BJ (cell line): ENCODE measurements at regions not wholly inside any gene's neighbourhood (a gene's known extent, or its start where the extent isn't known, plus 50 kb on each side); places are given as distances from the start of the nearest gene placed in this dataset.
A peak's percentile ranks its signal among the peaks of the same experiment; 100 is the strongest.

Experiments used
- CTCF ChIA-PET: fragments of 350-600 bp; formaldehyde crosslinking; extraction: SDS; loops from one replicate; lab custom pipeline; 2021; ENCODE audit warnings: antibody characterized with exemption, inconsistent platforms; lab: Yijun Ruan, JAX
- POLR2A ChIA-PET: fragments of 300-600 bp; sonication (Branson Sonifier 250); formaldehyde crosslinking; extraction: SDS; loops from one replicate; lab custom pipeline; 2021; ENCODE audit warnings: antibody characterized with exemption; lab: Charles Lee
- DNase-seq: peaks from one replicate; pipeline ENCODE4 v3.0.0-alpha.2; 2011; ENCODE audit warnings: low read depth
- H3K27me3 ChIP-seq: 2 replicates; pipeline ENCODE4 v1.6.0; 2011; ENCODE audit warnings: low read length; ENCODE audit not compliant: control insufficient read depth, insufficient read depth
- H3K36me3 ChIP-seq: 2 replicates; pipeline ENCODE4 v1.5.1; 2011; ENCODE audit warnings: low read length; ENCODE audit not compliant: control insufficient read depth, insufficient read depth
- H3K4me3 ChIP-seq: 2 replicates; pipeline ENCODE4 v1.5.1; 2011; ENCODE audit warnings: low read depth, mild to moderate bottlenecking, control low read depth, low read length
- TF ChIP-seq, protein P1 (sequence below): IDR thresholded peaks from 2 replicates; pipeline ENCODE4 v1.5.1; 2011; ENCODE audit warnings: low read depth, mild to moderate bottlenecking, control low read depth, inconsistent platforms, low read length, moderate library complexity; ENCODE audit not compliant: insufficient read depth

DNA sequence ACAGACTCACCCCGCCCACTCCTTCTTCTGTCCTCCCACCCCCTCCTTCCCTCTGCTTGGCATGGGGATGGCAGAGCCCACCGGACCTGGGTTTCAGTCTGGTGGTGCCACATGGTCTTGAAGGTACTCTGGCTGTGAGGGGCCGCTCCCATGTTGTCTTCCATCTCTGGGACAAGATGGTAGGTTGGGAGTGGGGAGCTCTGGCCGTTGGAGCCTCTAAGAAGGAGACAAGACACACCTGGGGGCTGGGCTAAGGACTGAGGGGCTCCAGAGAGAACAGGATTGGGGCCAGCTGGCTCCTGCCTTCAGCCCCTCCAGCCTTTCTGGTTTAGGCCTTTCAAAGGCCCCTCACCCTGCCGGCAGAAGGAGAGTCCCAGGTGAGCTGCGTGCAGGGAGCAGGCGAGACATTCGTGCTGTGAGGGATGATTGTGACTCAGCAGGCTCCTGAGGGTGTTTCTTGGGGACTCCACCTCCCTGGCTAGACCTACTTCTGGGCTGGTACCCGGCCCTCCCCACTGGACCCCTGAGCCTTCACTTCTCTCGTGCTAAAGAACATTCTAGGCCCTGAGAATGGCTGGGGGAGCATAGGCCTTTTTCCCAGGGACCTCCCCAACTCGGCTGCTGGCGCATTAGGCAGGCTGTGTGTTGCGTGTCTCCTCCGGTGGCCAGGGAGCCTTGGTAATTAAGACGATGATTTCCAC is 128.2 kb upstream of the HAAO start:
- H3K4me3 ChIP-seq = no peak overlapping the region
- TF ChIP-seq, protein P1, sequence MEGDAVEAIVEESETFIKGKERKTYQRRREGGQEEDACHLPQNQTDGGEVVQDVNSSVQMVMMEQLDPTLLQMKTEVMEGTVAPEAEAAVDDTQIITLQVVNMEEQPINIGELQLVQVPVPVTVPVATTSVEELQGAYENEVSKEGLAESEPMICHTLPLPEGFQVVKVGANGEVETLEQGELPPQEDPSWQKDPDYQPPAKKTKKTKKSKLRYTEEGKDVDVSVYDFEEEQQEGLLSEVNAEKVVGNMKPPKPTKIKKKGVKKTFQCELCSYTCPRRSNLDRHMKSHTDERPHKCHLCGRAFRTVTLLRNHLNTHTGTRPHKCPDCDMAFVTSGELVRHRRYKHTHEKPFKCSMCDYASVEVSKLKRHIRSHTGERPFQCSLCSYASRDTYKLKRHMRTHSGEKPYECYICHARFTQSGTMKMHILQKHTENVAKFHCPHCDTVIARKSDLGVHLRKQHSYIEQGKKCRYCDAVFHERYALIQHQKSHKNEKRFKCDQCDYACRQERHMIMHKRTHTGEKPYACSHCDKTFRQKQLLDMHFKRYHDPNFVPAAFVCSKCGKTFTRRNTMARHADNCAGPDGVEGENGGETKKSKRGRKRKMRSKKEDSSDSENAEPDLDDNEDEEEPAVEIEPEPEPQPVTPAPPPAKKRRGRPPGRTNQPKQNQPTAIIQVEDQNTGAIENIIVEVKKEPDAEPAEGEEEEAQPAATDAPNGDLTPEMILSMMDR = no peak
- ChIA-PET POLR2A (no interaction called here), CTCF (interaction anchor here (0.5 to 11.8 kb wide), 4 partner anchors 15 to 446 kb away, joined by 3 to 61 read pairs (median 4); no protein-coding TSS in a partner anchor)
- H3K27me3 ChIP-seq = no peaks in the 10 kb centered on the region
- no peak for DNase-seq
- H3K36me3 ChIP-seq = no peaks in the 10 kb centered on the region

DNA sequence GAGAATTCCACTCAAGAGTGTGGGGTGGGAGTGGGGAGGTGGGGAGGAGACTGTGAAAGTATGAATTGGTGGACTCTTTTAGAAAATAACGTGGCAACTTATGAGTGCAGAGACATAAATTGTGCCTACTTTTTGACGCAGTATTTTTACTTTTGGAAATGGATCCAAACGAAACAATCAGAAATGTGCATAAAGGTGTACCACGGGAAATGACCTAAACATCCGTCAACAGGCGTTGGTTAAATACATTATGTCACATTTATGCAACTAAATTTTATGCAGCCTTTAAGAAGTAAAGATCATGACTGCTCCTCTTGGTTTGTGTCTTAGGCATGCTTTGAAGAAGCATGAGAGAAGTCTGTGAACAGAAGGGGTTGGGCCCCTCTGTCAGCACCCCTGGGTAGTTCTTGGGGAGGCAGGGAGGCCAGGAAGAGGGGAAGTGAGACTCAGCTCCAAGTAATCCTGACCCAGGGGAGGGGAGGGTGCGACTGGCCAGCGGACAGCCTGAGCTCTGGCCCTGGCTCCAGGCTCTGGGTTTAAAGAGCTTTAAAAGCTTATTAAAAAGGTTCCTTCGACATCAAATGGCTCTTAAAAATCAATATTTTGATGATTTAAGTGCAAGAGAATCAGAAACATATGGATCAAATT is 126.4 kb upstream of the HAAO start:
- ChIA-PET POLR2A (interaction anchor here (0.6 to 1.2 kb wide), 3 partner anchors 19 to 73 kb away, joined by 4 read pairs; no protein-coding TSS in a partner anchor), CTCF (interaction anchor here (0.8 to 11.8 kb wide), 6 partner anchors 10 to 91 kb away, joined by 3 to 61 read pairs (median 3); no protein-coding TSS in a partner anchor)
- TF ChIP-seq, protein P1 = no peak
- H3K36me3 ChIP-seq = no peaks in the 10 kb centered on the region
- H3K27me3 ChIP-seq = no peaks in the 10 kb centered on the region
- DNase-seq = peak; percentile 67
- no peak overlapping the region for H3K4me3 ChIP-seq

DNA sequence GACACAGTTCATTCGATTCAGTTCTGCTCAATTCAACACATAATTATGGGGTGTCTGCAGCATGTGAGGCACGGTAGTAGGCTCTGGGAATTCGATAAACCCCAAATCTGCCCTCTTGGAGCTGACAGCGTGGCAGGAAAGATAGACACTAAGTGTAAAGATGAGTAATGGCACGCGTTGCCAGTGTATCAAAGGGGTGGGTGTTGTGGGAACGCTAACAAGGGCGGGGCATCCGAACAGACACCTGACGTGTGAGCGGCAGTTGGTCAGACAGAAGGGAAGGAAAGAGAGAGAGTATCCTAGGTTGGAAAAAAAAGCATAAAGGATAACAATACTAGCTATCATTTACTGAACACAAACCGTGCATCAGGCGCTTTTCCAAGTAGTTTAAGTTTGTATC is 125.7 kb upstream of the HAAO start:
- no peaks in the 10 kb centered on the region for H3K27me3 ChIP-seq
- TF ChIP-seq, protein P1 = no peak
- ChIA-PET CTCF (interaction anchor here (0.8 to 11.8 kb wide), 6 partner anchors 12 to 88 kb away, joined by 3 to 61 read pairs (median 4); no protein-coding TSS in a partner anchor), POLR2A (no interaction called here)
- no peaks in the 10 kb centered on the region for H3K36me3 ChIP-seq
- no peak overlapping the region for H3K4me3 ChIP-seq
- DNase-seq = no peak

DNA sequence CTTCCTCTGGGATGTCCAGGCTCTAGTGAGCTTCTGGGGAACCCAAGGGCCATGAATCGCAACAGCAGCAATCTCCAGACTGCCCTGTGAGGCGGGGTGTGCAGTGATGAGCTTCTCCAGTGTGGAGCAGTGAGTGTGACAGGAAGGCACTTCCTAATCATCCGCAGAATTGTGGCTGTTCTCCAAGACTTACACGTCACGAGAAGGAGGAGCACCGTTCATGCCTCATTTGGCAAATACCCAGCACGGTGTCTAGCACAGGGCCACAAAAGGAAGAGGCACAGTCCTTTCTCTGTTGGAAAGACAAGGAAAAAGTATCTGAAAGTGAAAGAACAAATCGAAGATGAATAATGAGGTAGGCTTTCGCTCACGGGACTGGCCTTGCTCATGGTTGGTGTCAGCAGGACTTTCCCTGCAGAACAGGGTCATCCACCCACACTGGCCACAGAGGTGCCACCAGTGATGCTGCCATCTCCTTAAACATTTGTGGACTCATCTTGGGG is 125.1 kb upstream of the HAAO start:
- peak; percentile 77 for DNase-seq
- H3K36me3 ChIP-seq = no peaks in the 10 kb centered on the region
- ChIA-PET CTCF (interaction anchor here (1.1 to 11.8 kb wide), 6 partner anchors 9 to 89 kb away, joined by 3 to 61 read pairs (median 4); no protein-coding TSS in a partner anchor), POLR2A (interaction anchor here (0.5 to 0.7 kb wide), 2 partner anchors 11 to 739 kb away, joined by 3 read pairs; no protein-coding TSS in a partner anchor)
- H3K4me3 ChIP-seq = no peak overlapping the region
- TF ChIP-seq, protein P1 = no peak
- H3K27me3 ChIP-seq = no peaks in the 10 kb centered on the region

DNA sequence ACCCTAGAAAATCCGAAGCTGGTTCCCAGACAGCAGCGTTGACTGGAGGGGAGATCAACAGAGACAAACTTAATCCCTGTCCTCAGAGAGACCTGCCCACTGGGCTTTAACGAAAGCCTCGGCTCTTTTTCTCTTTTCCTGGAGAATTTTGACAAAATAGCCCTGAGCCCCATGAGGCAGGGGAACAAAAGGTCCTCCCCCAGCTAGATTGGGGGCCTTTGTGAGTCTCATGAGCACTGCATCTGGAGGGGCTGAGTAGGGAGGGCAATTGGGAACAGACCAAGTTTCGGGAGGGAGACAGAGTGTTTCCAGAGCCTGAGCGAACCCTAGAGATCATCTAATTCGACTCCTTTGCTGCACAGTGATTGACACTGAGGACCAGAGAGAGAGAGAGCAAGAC is 123.9 kb upstream of the HAAO start:
- Histone ChIP-seq H3K4me3 (no peak overlapping the region), H3K36me3 (no peaks in the 10 kb centered on the region), H3K27me3 (no peaks in the 10 kb centered on the region)
- TF ChIP-seq, protein P1 = no peak
- ChIA-PET CTCF (interaction anchor here (0.7 to 11.8 kb wide), 4 partner anchors 13 to 88 kb away, joined by 3 to 61 read pairs (median 4); no protein-coding TSS in a partner anchor), POLR2A (no interaction called here)
- no peak for DNase-seq
